GM13976 (cell line): ENCODE measurements at regions not wholly inside any gene's neighbourhood (a gene's known extent, or its start where the extent isn't known, plus 50 kb on each side); places are given as distances from the start of the nearest gene placed in this dataset.

Experiments used
- DNase-seq: peaks from one replicate; pipeline ENCODE4 v3.0.0; 2012; ENCODE audit warnings: low spot score
- in situ Hi-C: fragments of 300-500 bp; cut with MboI; formaldehyde crosslinking; loops from one replicate; pipeline ENCODE4 v1.12.0; 2022; ENCODE audit warnings: low sequenced_read_pairs, mixed read lengths, inconsistent platforms; ENCODE audit not compliant: unreplicated experiment
- TF ChIP-seq, protein P1 (sequence below): IDR thresholded peaks from 2 replicates; pipeline ENCODE4 v1.5.1; 2012; ENCODE audit warnings: borderline replicate concordance, mild to moderate bottlenecking; ENCODE audit not compliant: insufficient read depth; ENCODE audit errors: extremely low read depth, missing control alignments, control extremely low read depth

DNA sequence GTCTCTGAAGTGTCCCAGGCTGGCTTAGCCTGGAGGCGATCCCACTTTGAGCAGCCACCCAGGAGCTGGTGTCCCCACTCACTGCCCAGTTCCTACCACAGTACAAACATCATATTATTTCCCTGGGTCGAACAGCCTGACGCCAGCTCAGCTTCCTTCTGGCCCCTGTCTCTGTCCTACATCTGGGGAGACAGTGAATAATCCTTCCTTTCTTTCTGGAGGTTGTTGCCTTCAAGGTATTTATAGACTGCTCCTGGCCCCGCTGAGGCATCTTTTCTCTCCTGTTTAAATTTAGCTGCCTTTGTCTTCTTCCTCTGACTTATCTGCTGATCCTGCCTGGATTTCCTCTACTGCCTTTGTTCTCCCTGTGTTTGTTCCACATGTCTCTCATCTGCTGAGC lies 56.8 kb upstream of the LRRC55 start:
- in situ Hi-C loops = loop anchor here (25.0 kb wide), 1 partner anchor 112 kb away; the partner anchor contains the start of gene APLNR
- DNase-seq = no peak
- TF ChIP-seq, protein P1, sequence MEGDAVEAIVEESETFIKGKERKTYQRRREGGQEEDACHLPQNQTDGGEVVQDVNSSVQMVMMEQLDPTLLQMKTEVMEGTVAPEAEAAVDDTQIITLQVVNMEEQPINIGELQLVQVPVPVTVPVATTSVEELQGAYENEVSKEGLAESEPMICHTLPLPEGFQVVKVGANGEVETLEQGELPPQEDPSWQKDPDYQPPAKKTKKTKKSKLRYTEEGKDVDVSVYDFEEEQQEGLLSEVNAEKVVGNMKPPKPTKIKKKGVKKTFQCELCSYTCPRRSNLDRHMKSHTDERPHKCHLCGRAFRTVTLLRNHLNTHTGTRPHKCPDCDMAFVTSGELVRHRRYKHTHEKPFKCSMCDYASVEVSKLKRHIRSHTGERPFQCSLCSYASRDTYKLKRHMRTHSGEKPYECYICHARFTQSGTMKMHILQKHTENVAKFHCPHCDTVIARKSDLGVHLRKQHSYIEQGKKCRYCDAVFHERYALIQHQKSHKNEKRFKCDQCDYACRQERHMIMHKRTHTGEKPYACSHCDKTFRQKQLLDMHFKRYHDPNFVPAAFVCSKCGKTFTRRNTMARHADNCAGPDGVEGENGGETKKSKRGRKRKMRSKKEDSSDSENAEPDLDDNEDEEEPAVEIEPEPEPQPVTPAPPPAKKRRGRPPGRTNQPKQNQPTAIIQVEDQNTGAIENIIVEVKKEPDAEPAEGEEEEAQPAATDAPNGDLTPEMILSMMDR = no peak

GRCh38 chr11:57126766-57127400 lies 54.9 kb upstream of the LRRC55 start:
- TF ChIP-seq, protein P1 = no peak
- no peak for DNase-seq
- in situ Hi-C loops = no loop called here

GRCh38 chr11:57131080-57131790 lies 50.5 kb upstream of the LRRC55 start:
- in situ Hi-C loops = no loop called here
- TF ChIP-seq, protein P1 = no peak
- no peak for DNase-seq
